Dermis microvascular lymphatic vessel endothelial cell (primary cell): ENCODE measurements at regions not wholly inside any gene's neighbourhood (a gene's known extent, or its start where the extent isn't known, plus 50 kb on each side); places are given as distances from the start of the nearest gene placed in this dataset.

Experiments used
- DNase-seq, 2 donors: peaks; one replicate each; pipeline versions ENCODE4 v3.0.0 to v3.0.0-alpha.2; 2010; ENCODE audit warnings: low read depth in 2 of 2

GRCh38 chr15:62969442-62970089 is 73.0 kb upstream of the TPM1 start:
- no peak for DNase-seq

GRCh38 chr15:62972814-62973213 is 69.7 kb upstream of the TPM1 start:
- DNase-seq, result peak; percentile 53 to 72

- no peak for DNase-seq
These were observed 67.0 kb upstream of the TPM1 start for GRCh38 chr15:62975515-62975914.

- no peak for DNase-seq
These were observed 66.2 kb upstream of the TPM1 start for GRCh38 chr15:62976301-62976881.

GRCh38 chr15:62977952-62978811 is 64.4 kb upstream of the TPM1 start:
- peak; percentile 77 to 93 for DNase-seq

- DNase-seq, result no peak
These were observed 63.3 kb upstream of the TPM1 start for GRCh38 chr15:62979252-62979651.

GRCh38 chr15:62981071-62981470 is 61.5 kb upstream of the TPM1 start:
- peak in 1 of 2 donors; percentile 26 for DNase-seq

GRCh38 chr15:62983956-62984355 is 58.6 kb upstream of the TPM1 start:
- no peak for DNase-seq

GRCh38 chr15:62985768-62986167 is 56.8 kb upstream of the TPM1 start:
- no peak for DNase-seq

- no peak for DNase-seq
These were observed 55.6 kb upstream of the TPM1 start for GRCh38 chr15:62986948-62987347.

GRCh38 chr15:62988701-62989100 is 53.8 kb upstream of the TPM1 start:
- DNase-seq, result no peak

- DNase-seq, result no peak
These were observed 53.0 kb upstream of the TPM1 start for GRCh38 chr15:62989366-62990055.

GRCh38 chr15:62991698-62992097 is 50.8 kb upstream of the TPM1 start:
- no peak for DNase-seq

GRCh38 chr15:62992302-62992701 is 50.2 kb upstream of the TPM1 start:
- DNase-seq, result no peak
